NCI-H1694 treated with DMSO at 0.1 percent for 48 hours (cell line): ENCODE measurements at regions not wholly inside any gene's neighbourhood (a gene's known extent, or its start where the extent isn't known, plus 50 kb on each side); places are given as distances from the start of the nearest gene placed in this dataset.

ENCODE experiments used
- DNase-seq: peaks from one replicate; lab custom pipeline; 2025; lab: John Stamatoyannopoulos, UW

GRCh38 chr7:52700349-52700748 is 335.1 kb upstream of the POM121L12 start:
- no peak for DNase-seq

GRCh38 chr7:52695973-52696595 is 339.3 kb upstream of the POM121L12 start:
- DNase-seq, result no peak

GRCh38 chr7:52691257-52691656 is 344.2 kb upstream of the POM121L12 start:
- no peak for DNase-seq

- no peak for DNase-seq
Observed at GRCh38 chr7:52689912-52690311, 345.5 kb upstream of the POM121L12 start.

- no peak for DNase-seq
Observed at GRCh38 chr7:52685333-52685732, 350.1 kb upstream of the POM121L12 start.

GRCh38 chr7:52684388-52684787 is 351.0 kb upstream of the POM121L12 start:
- no peak for DNase-seq

- DNase-seq, result no peak
Observed at GRCh38 chr7:52682993-52683392, 352.4 kb upstream of the POM121L12 start.

GRCh38 chr7:52670608-52671225 is 364.7 kb upstream of the POM121L12 start:
- no peak for DNase-seq

GRCh38 chr7:52669031-52669430 is 366.4 kb upstream of the POM121L12 start:
- no peak for DNase-seq

GRCh38 chr7:52668435-52668834 is 367.0 kb upstream of the POM121L12 start:
- DNase-seq, result no peak

GRCh38 chr7:52659178-52659577 is 376.3 kb upstream of the POM121L12 start:
- DNase-seq, result no peak

- DNase-seq, result no peak
Observed at GRCh38 chr7:52656098-52656497, 379.3 kb upstream of the POM121L12 start.

- no peak for DNase-seq
Observed at GRCh38 chr7:52652621-52653020, 382.8 kb upstream of the POM121L12 start.

GRCh38 chr7:52648872-52649271 is 386.6 kb upstream of the POM121L12 start:
- no peak for DNase-seq

GRCh38 chr7:52647046-52647445 is 388.4 kb upstream of the POM121L12 start:
- no peak for DNase-seq

- DNase-seq, result no peak
Observed at GRCh38 chr7:52639981-52640380, 395.5 kb upstream of the POM121L12 start.

GRCh38 chr7:52639126-52639525 is 396.3 kb upstream of the POM121L12 start:
- DNase-seq, result no peak

- no peak for DNase-seq
Observed at GRCh38 chr7:52635021-52635420, 400.4 kb upstream of the POM121L12 start.

GRCh38 chr7:52620849-52621248 is 414.6 kb upstream of the POM121L12 start:
- no peak for DNase-seq

GRCh38 chr7:52616552-52616951 is 418.9 kb upstream of the POM121L12 start:
- no peak for DNase-seq

GRCh38 chr7:52615021-52615695 is 420.3 kb upstream of the POM121L12 start:
- DNase-seq, result no peak

- no peak for DNase-seq
Observed at GRCh38 chr7:52609511-52609910, 425.9 kb upstream of the POM121L12 start.

- no peak for DNase-seq
Observed at GRCh38 chr7:52592698-52593097, 442.7 kb upstream of the POM121L12 start.

- no peak for DNase-seq
Observed at GRCh38 chr7:52586704-52587103, 448.7 kb upstream of the POM121L12 start.
